GM12878 (cell line): ENCODE measurements at regions not wholly inside any gene's neighbourhood (a gene's known extent, or its start where the extent isn't known, plus 50 kb on each side); places are given as distances from the start of the nearest gene placed in this dataset.

Experiments
- ATAC-seq: fragments of 200-7000 bp; cut with Tn5 transposase; 3 replicates; pipeline ENCODE4 v1.9.1; 2020; ENCODE audit warnings: mild to moderate bottlenecking, moderate library complexity
- BruUV-seq: library from RNA; stranded (reverse); fragments of 400-500 nt; replicated peaks from 2 replicates; lab custom pipeline; 2021; lab: Mats Ljungman, UMichigan
- CTCF ChIA-PET: fragments of 300-600 bp; sonication (Branson Sonifier 250); formaldehyde crosslinking; extraction: SDS; loops from one replicate; lab custom pipeline; 2021; ENCODE audit warnings: inconsistent platforms; lab: Yijun Ruan, JAX
- POLR2A ChIA-PET: fragments of 350-600 bp; formaldehyde crosslinking; extraction: SDS; loops from one replicate; lab custom pipeline; 2021; ENCODE audit warnings: inconsistent platforms; lab: Charles Lee
- RAD21 ChIA-PET: fragments of 300-600 bp; sonication (Branson Sonifier 250); formaldehyde crosslinking; loops from one replicate; lab custom pipeline; 2023; ENCODE audit warnings: antibody characterized with exemption; ENCODE audit not compliant: unreplicated experiment; lab: Charles Lee
- SMC1A ChIA-PET: fragments of 300-600 bp; sonication (Branson Sonifier 250); formaldehyde crosslinking; loops from one replicate; lab custom pipeline; 2023; ENCODE audit not compliant: unreplicated experiment, uncharacterized antibody; lab: Charles Lee
- DNase-seq: peaks from one replicate; pipeline ENCODE4 v3.0.0-alpha.2; 2011; ENCODE audit warnings: low read depth, low spot score
- FAIRE-seq: peaks from 3 replicates; lab custom pipeline; 2011; peaks lifted over from hg19 to GRCh38; lab: Jason Lieb, UNC
- H2AFZ ChIP-seq: 2 replicates; pipeline ENCODE4 v1.6.0; 2011; ENCODE audit warnings: low read depth, low read length, control low read depth; ENCODE audit not compliant: control insufficient read depth
- H3K27ac ChIP-seq: 2 replicates; pipeline ENCODE4 v1.5.1; 2011; ENCODE audit warnings: control low read depth; ENCODE audit not compliant: control insufficient read depth, insufficient read depth
- H3K27me3 ChIP-seq, 2 experiments: replicated peaks in 1 of 2; 2 replicates each; pipeline versions ENCODE4 v1.6.0 to v1.6.1; 2011; ENCODE audit warnings: low read length in 1 of 2; ENCODE audit not compliant: control insufficient read depth in 2 of 2, insufficient read depth in 2 of 2
- H3K36me3 ChIP-seq, 2 experiments: 2 replicates each; pipeline ENCODE4 v1.5.1; 2011; ENCODE audit warnings: low read length in 1 of 2; ENCODE audit not compliant: control insufficient read depth in 2 of 2, insufficient read depth in 2 of 2
- H3K4me1 ChIP-seq: 2 replicates; pipeline ENCODE4 v1.6.1; 2011; ENCODE audit warnings: mild to moderate bottlenecking, low read length, moderate library complexity, mixed read lengths; ENCODE audit not compliant: control insufficient read depth, insufficient read depth
- H3K4me2 ChIP-seq: 2 replicates; pipeline ENCODE4 v1.6.0; 2011; ENCODE audit warnings: control low read depth; ENCODE audit not compliant: control insufficient read depth, insufficient read depth
- H3K4me3 ChIP-seq: fragments of 200-600 bp; sonication (generic); 2 replicates; pipeline ENCODE4 v1.5.1; 2016
- H3K79me2 ChIP-seq: 2 replicates; pipeline ENCODE4 v1.6.0; 2011; ENCODE audit warnings: low read length; ENCODE audit not compliant: control insufficient read depth, insufficient read depth
- H3K9ac ChIP-seq: 2 replicates; pipeline ENCODE4 v1.8.0; 2011; ENCODE audit warnings: low read length, control low read depth, mixed read lengths; ENCODE audit not compliant: control insufficient read depth, insufficient read depth
- H3K9me3 ChIP-seq: replicated peaks from 3 replicates; pipeline ENCODE4 v1.5.1; 2011; ENCODE audit warnings: mild to moderate bottlenecking, low read length; ENCODE audit not compliant: control insufficient read depth, insufficient read depth
- H4K20me1 ChIP-seq: 2 replicates; pipeline ENCODE4 v1.6.0; 2011; ENCODE audit not compliant: control insufficient read depth, insufficient read depth
- ATF2 ChIP-seq: IDR thresholded peaks from 2 replicates; pipeline ENCODE4 v1.6.1; 2012; ENCODE audit warnings: low read length, inconsistent platforms
- ATF3 ChIP-seq: IDR thresholded peaks from 2 replicates; pipeline ENCODE4 v1.6.1; 2011; ENCODE audit warnings: low read depth, mild to moderate bottlenecking, low read length, moderate library complexity, borderline replicate concordance; ENCODE audit errors: extremely low read depth
- CBX3 ChIP-seq: fragments of 200-600 bp; sonication (generic); IDR thresholded peaks from 2 replicates; pipeline ENCODE4 v1.6.1; 2016; ENCODE audit warnings: low read depth, borderline replicate concordance
- CHD1 ChIP-seq: IDR thresholded peaks from 2 replicates; pipeline ENCODE4 v1.6.1; 2012; ENCODE audit warnings: low read depth, low read length, improper control_type of control experiment
- CHD4 ChIP-seq: fragments of 200-600 bp; sonication (generic); IDR thresholded peaks from 2 replicates; pipeline ENCODE4 v1.6.1; 2016; ENCODE audit warnings: mild to moderate bottlenecking
- GABPA ChIP-seq: IDR thresholded peaks from 2 replicates; pipeline ENCODE4 v1.6.1; 2014; ENCODE audit warnings: antibody characterized with exemption, low read depth, mild to moderate bottlenecking, inconsistent platforms
- IRF4 ChIP-seq: IDR thresholded peaks from 2 replicates; pipeline ENCODE4 v1.6.1; 2011; ENCODE audit warnings: low read depth, low read length
- PAX8 ChIP-seq: fragments of 450-650 bp; IDR thresholded peaks from 2 replicates; pipeline ENCODE4 v1.6.1; 2017; ENCODE audit warnings: mild to moderate bottlenecking, moderate library complexity
- RBBP5 ChIP-seq: fragments of 200-600 bp; sonication (generic); conservative IDR thresholded peaks from 2 replicates; pipeline ENCODE4 v1.6.1; 2016
- SMAD1 ChIP-seq: fragments of 450-650 bp; IDR thresholded peaks from 2 replicates; pipeline ENCODE4 v1.6.1; 2018; ENCODE audit warnings: mild to moderate bottlenecking, low read depth; ENCODE audit not compliant: partially characterized antibody
- WGBS: methylation state at CpG from one replicate; pipeline ENCODE4 v1.1.6; 2016; ENCODE audit warnings: low lambda C conversion rate; ENCODE audit not compliant: insufficient replicate concordance, insufficient coverage; ENCODE audit errors: missing lambda C conversion rate; 5-methylcytosine and 5-hydroxymethylcytosine counted together
- in situ Hi-C: fragments of 300-500 bp; cut with MboI; formaldehyde crosslinking; loops from 9 replicates; pipeline ENCODE4 v1.14.3; 2018; ENCODE audit warnings: mixed read lengths
- intact Hi-C: fragments of 100-400 bp; cut with micrococcal nuclease; formaldehyde crosslinking; loops from one replicate; pipeline ENCODE4 v1.14.2; 2022; ENCODE audit not compliant: unreplicated experiment

- POLR2A ChIA-PET, result no interaction called here
- in situ Hi-C loops, result no loop called here
- Histone ChIP-seq H3K27me3 (no peaks in the 10 kb centered on the region), H3K4me2 (no peak overlapping the region), H3K27ac (no peak overlapping the region), H4K20me1 (no peaks in the 10 kb centered on the region), H3K9me3 (no peaks in the 10 kb centered on the region; the same call in 2 of the 3 replicates), H3K79me2 (no peaks in the 10 kb centered on the region), H3K4me1 (no peaks in the 10 kb centered on the region), H3K9ac (no peak overlapping the region), H2AFZ (no peak overlapping the region), H3K36me3 (no peaks in the 10 kb centered on the region), H3K4me3 (no peak overlapping the region)
- ATAC-seq, result no peak
- SMC1A ChIA-PET, result no interaction called here
- TF ChIP-seq CBX3 (no peak), CHD1 (no peak), GABPA (no peak), ATF2 (no peak), IRF4 (no peak), PAX8 (no peak), SMAD1 (no peak), ATF3 (no peak), RBBP5 (no peak), CHD4 (no peak)
- DNase-seq, result no peak
- 40% methylated on average over 3 of the region's 3 CpGs for WGBS
- CTCF ChIA-PET, result interaction anchor here (0.9 kb wide), 1 partner anchor 9 kb away, joined by 3 read pairs; no protein-coding TSS in a partner anchor
- intact Hi-C loops, result no loop called here
- FAIRE-seq, result no peak
- no TSS peak for BruUV-seq
- RAD21 ChIA-PET, result no interaction called here
Measured at GRCh38 chr20:60286764-60287163, 328.5 kb downstream of the CDH26 start.
